ENCODE measurements at regions not wholly inside any gene's neighbourhood (a gene's known extent, or its start where the extent isn't known, plus 50 kb on each side); places are given as distances from the start of the nearest gene placed in this dataset.

DNA sequence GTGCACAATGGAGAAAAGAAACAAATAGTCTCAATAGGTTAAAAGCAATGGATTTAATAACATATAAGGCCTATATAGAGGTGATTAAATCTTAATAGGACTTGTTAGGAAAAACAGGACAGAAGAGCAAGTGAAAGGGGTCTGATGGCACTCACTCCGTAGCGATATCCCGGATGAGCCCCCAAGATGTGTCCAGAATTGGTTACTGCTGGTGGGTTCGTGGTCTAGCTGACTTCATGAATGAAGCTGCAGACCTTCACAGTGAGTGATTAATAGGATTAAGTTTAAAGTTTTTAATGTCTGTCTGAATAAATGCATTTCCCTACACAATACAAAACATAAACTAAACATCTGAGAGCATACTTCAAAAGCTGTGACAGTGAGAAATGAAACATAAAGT is 110.4 kb upstream of the FAM174A start:
- TF ChIP-seq SUZ12 (IDR thresholded peaks at IDR 0.05; ENCODE audit: extremely low read depth, insufficient read depth, insufficient read length): no peak
- no peak for TF ChIP-seq YY1 (IDR thresholded peaks at IDR 0.05; ENCODE audit: insufficient read depth, insufficient read length)
- no peak for TF ChIP-seq ZNF274 (IDR thresholded peaks at IDR 0.05; ENCODE audit: low read depth, low read length)
